Astrocyte (in vitro differentiated cells and primary cell): ENCODE measurements at regions not wholly inside any gene's neighbourhood (a gene's known extent, or its start where the extent isn't known, plus 50 kb on each side); places are given as distances from the start of the nearest gene placed in this dataset.
A peak's percentile ranks its signal among the peaks of the same experiment; 100 is the strongest.

Experiments
- DNase-seq: peaks from one replicate; pipeline ENCODE4 v3.0.0-alpha.2; 2010; ENCODE audit warnings: low read depth
- FAIRE-seq: peaks from 2 replicates; lab custom pipeline; 2011; peaks lifted over from hg19 to GRCh38; lab: Jason Lieb, UNC
- H2AFZ ChIP-seq: 2 replicates; pipeline ENCODE4 v1.6.0; 2012; ENCODE audit warnings: low read depth, low read length, inconsistent platforms
- H3K27ac ChIP-seq: 2 replicates; pipeline ENCODE4 v1.5.1; 2011; ENCODE audit warnings: low read depth, low read length, inconsistent platforms
- H3K27me3 ChIP-seq: 2 replicates; pipeline ENCODE4 v1.6.0; 2011; ENCODE audit warnings: low read length, inconsistent platforms; ENCODE audit not compliant: insufficient read depth
- H3K36me3 ChIP-seq: 2 replicates; pipeline ENCODE4 v1.5.1; 2011; ENCODE audit warnings: low read length, inconsistent platforms; ENCODE audit not compliant: insufficient read depth
- H3K4me1 ChIP-seq: 2 replicates; pipeline ENCODE4 v1.5.1; 2011; ENCODE audit warnings: low read length, inconsistent platforms; ENCODE audit not compliant: insufficient read depth
- H3K4me2 ChIP-seq: 2 replicates; pipeline ENCODE4 v1.6.0; 2012; ENCODE audit warnings: low read length, inconsistent platforms
- H3K4me3 ChIP-seq: 2 replicates; pipeline ENCODE4 v1.5.1; 2011; ENCODE audit warnings: low read depth, mild to moderate bottlenecking, low read length, inconsistent platforms; ENCODE audit not compliant: insufficient read depth
- H3K79me2 ChIP-seq: 2 replicates; pipeline ENCODE4 v1.6.0; 2012; ENCODE audit warnings: mild to moderate bottlenecking, low read length, inconsistent platforms; ENCODE audit not compliant: insufficient read depth
- H3K9ac ChIP-seq: 2 replicates; pipeline ENCODE4 v1.6.0; 2012; ENCODE audit warnings: mild to moderate bottlenecking, low read length, inconsistent platforms
- H3K9me3 ChIP-seq: 2 replicates; pipeline ENCODE4 v1.5.1; 2012; ENCODE audit warnings: low read depth, mild to moderate bottlenecking, low read length, inconsistent platforms; ENCODE audit not compliant: insufficient read depth
- H4K20me1 ChIP-seq: 2 replicates; pipeline ENCODE4 v1.6.0; 2012; ENCODE audit warnings: low read length, inconsistent platforms; ENCODE audit not compliant: insufficient read depth
- H3K27ac Mint-ChIP-seq: one replicate; pipeline ENCODE4 v1.8.0; 2021; ENCODE audit warnings: mild to moderate bottlenecking, mixed read lengths; ENCODE audit not compliant: unreplicated experiment
- H3K27me3 Mint-ChIP-seq: one replicate; pipeline ENCODE4 v1.8.0; 2021; ENCODE audit warnings: low read depth, mixed read lengths; ENCODE audit not compliant: unreplicated experiment
- H3K36me3 Mint-ChIP-seq: one replicate; pipeline ENCODE4 v1.8.0; 2021; ENCODE audit warnings: low read depth, mixed read lengths; ENCODE audit not compliant: unreplicated experiment
- H3K4me1 Mint-ChIP-seq: one replicate; pipeline ENCODE4 v1.8.0; 2021; ENCODE audit warnings: low read depth, mixed read lengths; ENCODE audit not compliant: unreplicated experiment
- H3K4me3 Mint-ChIP-seq: one replicate; pipeline ENCODE4 v1.8.0; 2021; ENCODE audit warnings: mild to moderate bottlenecking, moderate library complexity, mixed read lengths; ENCODE audit not compliant: unreplicated experiment
- H3K9me3 Mint-ChIP-seq: one replicate; pipeline ENCODE4 v1.8.0; 2021; ENCODE audit warnings: mild to moderate bottlenecking, mixed read lengths; ENCODE audit not compliant: unreplicated experiment
- CTCF ChIP-seq: IDR thresholded peaks from 2 replicates; pipeline ENCODE4 v1.5.1; 2011; ENCODE audit warnings: low read depth, mild to moderate bottlenecking, inconsistent platforms, low read length, moderate library complexity; ENCODE audit not compliant: insufficient read depth
- EZH2 ChIP-seq: IDR thresholded peaks from 2 replicates; pipeline ENCODE4 v1.6.1; 2012; ENCODE audit warnings: mild to moderate bottlenecking, low read length, inconsistent platforms; ENCODE audit not compliant: insufficient read depth

DNA sequence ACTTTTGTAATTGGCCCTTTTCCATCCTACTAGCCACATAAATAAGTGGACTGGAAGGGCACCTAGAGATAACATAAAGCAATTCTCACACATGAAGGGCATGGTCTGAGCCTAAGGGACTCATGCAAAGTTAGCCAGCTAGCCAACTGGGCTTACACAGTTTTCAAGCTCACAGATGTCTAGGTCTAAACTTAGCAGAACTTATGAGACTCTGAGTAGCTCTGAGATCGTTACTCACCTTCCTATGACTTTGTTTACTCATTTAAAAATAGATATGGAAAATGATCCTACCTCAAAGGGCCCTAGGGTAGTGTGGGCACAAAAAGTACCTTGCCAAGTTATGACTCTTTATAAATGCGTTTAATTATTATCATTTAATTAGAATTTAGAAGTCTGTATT, 410.4 kb upstream of the MPDZ start:
- peaks cover 8% of the 10 kb centered on the region for H3K4me1 Mint-ChIP-seq
- H3K4me3 ChIP-seq, result no peak overlapping the region

DNA sequence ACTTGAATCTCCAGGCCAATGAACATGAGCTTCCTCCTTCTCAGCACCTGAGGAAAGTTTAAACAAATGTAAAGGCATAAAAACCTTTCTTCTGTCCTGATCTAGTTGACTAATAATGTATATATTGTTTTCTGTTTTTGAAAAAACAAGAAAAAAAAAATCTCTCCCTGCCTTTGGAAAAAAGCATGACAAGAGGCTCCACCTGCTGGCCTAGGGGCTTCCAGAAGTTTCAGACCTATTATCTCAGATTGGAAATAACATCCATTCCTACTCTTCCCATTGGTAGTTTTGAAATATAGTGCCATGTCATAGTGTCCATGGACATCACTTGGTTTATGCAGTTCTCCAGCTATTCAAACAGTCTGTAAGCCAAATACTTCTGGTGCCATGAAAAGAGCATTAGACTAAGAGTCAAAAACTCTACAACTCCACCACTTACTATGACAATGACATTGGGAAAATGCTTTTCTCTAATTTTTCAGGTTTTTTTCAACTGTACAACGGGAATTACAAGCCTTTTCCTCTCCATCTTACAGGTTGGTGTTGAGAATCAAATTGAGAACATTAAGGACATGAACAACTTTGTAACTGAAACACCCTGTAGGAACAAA, 409.6 kb upstream of the MPDZ start:
- Histone ChIP-seq H4K20me1 (no peaks in the 10 kb centered on the region), H3K4me1 (peaks cover 3% of the 10 kb centered on the region), H3K4me3 (no peak overlapping the region), H3K79me2 (no peaks in the 10 kb centered on the region), H2AFZ (no peak overlapping the region), H3K4me2 (no peak overlapping the region), H3K9ac (no peak overlapping the region), H3K27me3 (no peaks in the 10 kb centered on the region), H3K27ac (no peak overlapping the region), H3K9me3 (no peaks in the 10 kb centered on the region), H3K36me3 (no peaks in the 10 kb centered on the region)
- Mint-ChIP-seq H3K36me3 (no peaks in the 10 kb centered on the region), H3K4me3 (no peak overlapping the region), H3K27ac (no peak overlapping the region), H3K9me3 (peaks cover 7% of the 10 kb centered on the region), H3K27me3 (no peaks in the 10 kb centered on the region), H3K4me1 (peaks cover 8% of the 10 kb centered on the region)
- no peak for FAIRE-seq
- TF ChIP-seq CTCF (peak; percentile 34), EZH2 (no peak)
- no peak for DNase-seq

More for the DNA sequence above, 410.4 kb upstream of the MPDZ start:
- Histone ChIP-seq H3K79me2 (no peaks in the 10 kb centered on the region), H3K9ac (no peak overlapping the region), H3K4me2 (no peak overlapping the region), H4K20me1 (no peaks in the 10 kb centered on the region), H3K27ac (no peak overlapping the region), H3K9me3 (no peaks in the 10 kb centered on the region), H2AFZ (no peak overlapping the region), H3K4me1 (peaks cover 3% of the 10 kb centered on the region), H3K27me3 (no peaks in the 10 kb centered on the region), H3K36me3 (no peaks in the 10 kb centered on the region)
- TF ChIP-seq CTCF (no peak), EZH2 (no peak)
- Mint-ChIP-seq H3K27me3 (no peaks in the 10 kb centered on the region), H3K27ac (no peak overlapping the region), H3K4me3 (no peak overlapping the region), H3K36me3 (no peaks in the 10 kb centered on the region), H3K9me3 (peaks cover 7% of the 10 kb centered on the region)
- DNase-seq (no peak), FAIRE-seq (no peak)

DNA sequence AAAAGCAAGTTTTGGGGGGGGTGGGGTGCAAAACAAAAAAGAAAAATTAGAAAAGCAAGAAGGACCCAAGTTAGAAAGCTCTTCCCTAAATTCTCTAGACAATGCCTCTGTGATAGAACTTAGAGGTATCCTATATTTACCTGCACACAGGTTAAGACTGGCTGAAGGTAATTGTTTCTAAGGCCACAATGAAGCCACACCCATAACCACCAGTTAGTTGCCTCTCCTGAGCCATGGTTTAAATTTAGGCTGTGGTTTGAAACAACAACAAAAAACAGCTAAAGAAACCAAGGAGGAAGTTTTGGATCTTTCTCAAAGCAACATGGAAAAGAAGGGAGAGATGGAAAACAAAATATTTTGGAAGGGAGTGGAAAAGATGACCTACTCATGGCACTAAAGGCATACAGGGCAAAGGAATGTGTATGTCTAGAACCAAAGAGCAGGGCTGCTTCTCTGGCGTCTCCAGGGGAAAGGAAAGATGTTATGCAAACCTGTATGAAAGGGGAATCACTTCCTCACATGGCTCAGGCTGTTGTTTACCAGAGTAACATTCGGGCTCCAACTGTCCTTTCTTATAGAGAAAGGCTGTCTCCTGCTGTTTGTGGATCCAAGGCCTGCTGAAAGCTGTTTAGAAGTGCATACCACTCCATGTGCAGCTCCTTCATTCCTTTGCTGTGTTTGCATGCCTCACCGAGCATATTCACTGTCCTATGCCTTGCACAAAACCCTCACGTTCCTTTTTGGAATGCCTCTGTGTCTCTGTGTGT, 408.9 kb upstream of the MPDZ start:
- peaks cover 8% of the 10 kb centered on the region for H3K4me1 Mint-ChIP-seq
- peaks cover 8% of the 10 kb centered on the region for H3K9me3 Mint-ChIP-seq
- Histone ChIP-seq H3K4me3 (no peak overlapping the region), H2AFZ (no peak overlapping the region), H3K9ac (no peak overlapping the region), H3K9me3 (no peaks in the 10 kb centered on the region), H3K79me2 (no peaks in the 10 kb centered on the region), H3K27ac (no peak overlapping the region), H3K27me3 (no peaks in the 10 kb centered on the region), H3K4me1 (peaks cover 3% of the 10 kb centered on the region), H3K36me3 (no peaks in the 10 kb centered on the region), H4K20me1 (no peaks in the 10 kb centered on the region), H3K4me2 (no peak overlapping the region)
- no peak overlapping the region for H3K4me3 Mint-ChIP-seq
- FAIRE-seq (no peak), DNase-seq (no peak)
- no peak for TF ChIP-seq CTCF
- no peaks in the 10 kb centered on the region for H3K27me3 Mint-ChIP-seq
- H3K27ac Mint-ChIP-seq, result peak overlapping the region; percentile 44
- H3K36me3 Mint-ChIP-seq, result no peaks in the 10 kb centered on the region
